KG1 (cell line): ENCODE measurements at regions not wholly inside any gene's neighbourhood (a gene's known extent, or its start where the extent isn't known, plus 50 kb on each side); places are given as distances from the start of the nearest gene placed in this dataset.
"Not testable (repeated sequence)": the region's sequence is repeated elsewhere in the genome, so short reads cannot be mapped to it uniquely, and the experiment has no call there.

ENCODE experiments used
- DNase-seq: peaks from one replicate; lab custom pipeline; 2025; lab: John Stamatoyannopoulos, UW

DNA sequence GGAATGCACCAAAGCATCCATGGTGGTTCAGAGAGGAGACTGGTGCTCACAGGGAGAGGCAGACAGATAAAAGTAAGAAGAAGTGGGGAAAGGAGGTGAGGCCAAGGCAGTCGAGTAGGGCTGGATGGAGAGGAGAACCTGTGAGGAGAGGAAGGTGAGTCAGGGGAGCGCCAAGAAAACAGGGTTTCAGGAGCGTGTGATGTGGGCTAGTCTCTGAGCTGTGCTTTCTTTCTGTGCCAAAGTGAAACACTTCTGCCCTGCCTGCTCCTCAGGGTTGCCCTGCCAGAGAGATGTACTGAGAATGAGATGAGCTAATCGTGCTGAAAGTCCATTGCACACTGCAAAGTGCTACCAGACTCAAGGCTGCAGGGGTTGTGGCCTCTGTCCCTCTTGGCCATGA is 310.7 kb upstream of the CCL2 start:
- no peak for DNase-seq

DNA sequence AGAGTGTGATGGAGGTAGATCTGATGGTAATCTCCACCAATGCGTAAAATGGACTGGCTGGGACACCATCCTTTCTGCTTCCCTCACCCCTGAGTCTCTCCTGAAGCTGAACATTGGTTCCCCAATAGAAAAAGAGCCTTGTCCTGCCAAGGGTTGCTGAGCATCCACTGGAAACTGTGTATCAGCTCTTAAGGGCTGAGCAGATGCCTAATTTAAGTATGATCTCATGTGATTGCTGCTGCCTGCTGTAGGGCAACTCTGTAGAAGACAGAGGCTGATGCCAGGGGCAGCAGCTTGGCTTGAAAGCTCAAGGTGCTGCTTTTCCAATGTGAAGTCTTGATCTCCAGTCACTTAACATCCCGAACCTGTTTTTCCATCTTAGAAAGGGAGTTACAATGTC is 310.3 kb upstream of the CCL2 start:
- DNase-seq: no peak

DNA sequence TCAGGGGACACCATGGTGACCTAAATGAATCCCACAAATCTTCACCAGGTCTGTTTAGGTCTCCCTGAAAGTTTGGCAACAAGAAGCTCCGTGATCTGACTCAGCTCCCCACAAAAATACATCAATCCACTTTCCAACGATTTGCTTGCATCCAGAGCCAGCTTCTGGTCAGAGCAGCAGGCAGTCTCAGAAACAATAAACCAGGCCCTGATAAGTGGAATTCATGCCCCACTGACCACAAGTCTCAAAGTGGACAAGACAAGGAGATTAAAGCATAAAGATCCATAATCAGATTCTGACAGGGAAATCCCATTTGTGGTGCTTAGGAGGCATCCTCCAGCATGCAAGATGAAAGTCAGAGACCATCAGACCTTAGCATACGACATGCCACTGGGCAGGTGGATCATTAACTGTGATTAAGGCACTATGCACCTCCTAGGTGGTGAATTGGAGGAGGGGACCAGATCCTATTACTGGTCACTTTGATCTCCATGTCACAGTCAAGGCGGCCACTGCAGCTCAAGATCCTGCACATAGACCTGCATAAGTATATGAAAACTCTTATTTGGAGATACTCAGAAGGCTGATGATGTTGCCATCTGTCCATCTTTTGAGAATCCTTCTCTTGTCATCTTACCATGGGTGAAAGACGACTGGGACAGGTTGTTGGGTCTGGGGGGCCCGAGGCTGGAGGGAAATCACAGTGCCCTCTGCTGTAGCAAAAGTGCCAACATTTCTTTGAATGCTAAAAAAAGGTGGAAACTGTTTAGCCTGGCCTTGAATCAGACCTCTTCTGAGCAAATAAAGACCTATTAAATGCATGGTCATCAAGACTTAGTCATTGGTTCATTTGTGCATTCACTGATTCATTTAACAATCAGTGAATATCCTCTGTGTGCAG is 309.2 kb upstream of the CCL2 start:
- no peak for DNase-seq

DNA sequence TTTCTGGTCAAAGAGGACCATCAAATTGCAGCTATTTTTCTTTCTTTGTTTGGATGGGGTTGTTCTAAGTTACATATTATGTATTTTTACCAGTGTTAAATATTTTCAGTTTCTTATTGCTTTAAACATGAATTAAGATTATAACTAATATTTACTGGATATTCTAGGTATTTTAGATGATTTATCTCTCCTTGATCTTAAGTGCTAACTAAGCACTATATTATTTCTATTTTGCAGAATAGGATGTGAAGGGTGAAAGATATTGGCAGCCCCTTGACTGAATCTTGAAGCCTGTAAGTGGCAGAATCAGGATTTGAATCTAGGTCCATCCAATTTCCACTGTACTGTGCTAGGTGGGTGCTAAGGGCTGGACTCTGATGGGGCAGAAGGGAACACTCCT is 307.3 kb upstream of the CCL2 start:
- no peak for DNase-seq

DNA sequence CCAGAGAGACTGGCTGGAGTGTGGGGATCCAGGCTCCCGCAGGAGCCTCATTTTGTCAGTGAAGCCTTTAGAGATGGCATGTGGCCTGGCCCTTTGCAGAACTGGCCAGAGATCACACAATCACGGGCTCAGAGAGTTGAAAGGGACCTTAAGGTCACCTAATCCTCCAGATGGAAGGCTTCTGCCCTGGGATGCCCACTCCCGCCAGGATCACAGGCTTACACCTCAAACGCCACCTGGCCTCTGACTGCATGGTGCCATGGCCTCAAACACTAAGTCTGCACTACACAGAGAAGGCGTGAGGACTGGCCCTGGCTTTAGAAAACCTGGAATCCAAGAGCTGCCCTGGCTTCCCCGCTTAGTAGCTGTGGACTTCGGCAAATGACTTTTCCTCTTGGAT is 306.8 kb upstream of the CCL2 start:
- no peak for DNase-seq

DNA sequence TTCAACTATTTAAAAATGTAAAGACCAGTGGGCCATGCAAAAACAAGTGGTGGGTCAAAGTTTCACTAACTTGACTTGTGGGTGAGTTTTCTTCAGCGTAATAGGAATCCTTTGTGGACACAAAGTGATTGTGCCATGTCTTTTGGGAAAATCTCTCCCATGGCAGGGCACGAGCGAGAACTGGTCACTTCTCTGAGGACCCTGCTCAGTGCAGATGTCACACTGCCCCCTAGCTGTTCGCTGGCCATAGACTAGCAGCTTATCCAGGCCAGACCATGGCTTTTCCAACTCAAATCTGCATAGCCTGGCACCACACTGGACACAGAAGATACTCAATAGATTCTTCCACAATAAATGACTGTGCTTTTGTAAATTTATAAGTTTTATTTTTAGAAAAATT is 306.0 kb upstream of the CCL2 start:
- DNase-seq: no peak

DNA sequence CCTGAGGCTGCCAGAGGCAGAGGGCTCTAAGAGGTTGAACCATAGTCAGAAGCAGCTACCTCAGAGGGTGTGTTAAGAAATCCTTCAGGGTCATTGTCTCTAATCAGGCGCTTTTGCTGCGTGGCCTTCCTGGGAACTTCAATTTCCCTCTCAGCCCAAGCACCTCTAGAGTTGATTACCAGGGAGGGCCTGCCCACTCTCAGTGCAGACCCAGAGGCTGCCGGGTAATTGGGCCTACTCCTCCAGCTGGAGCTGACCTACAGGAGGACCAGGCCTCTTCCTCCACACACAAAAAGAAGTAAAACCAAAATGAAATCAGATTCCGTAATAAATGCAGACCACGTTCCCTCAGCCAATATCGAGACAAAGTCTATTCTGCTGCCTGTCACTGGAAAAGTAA is 305.0 kb upstream of the CCL2 start:
- no peak for DNase-seq

DNA sequence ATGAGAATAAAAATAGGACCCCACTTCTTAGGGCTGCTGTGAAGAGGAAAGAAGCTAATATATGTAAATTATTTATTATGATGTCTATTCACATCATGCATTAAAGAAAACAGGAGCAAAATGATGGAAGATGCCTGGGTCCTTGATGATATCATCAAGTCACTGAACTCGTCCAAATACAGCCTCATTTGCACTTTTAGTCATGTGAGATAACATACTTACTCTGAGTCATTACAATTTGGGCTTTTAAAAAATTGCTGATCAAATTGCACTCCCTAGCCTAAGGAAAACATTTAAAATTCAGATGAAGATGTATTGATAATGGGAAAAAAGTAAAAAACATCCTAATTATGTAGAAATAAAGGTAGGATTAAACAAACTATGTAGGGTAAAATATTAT is 302.7 kb upstream of the CCL2 start:
- no peak for DNase-seq

DNA sequence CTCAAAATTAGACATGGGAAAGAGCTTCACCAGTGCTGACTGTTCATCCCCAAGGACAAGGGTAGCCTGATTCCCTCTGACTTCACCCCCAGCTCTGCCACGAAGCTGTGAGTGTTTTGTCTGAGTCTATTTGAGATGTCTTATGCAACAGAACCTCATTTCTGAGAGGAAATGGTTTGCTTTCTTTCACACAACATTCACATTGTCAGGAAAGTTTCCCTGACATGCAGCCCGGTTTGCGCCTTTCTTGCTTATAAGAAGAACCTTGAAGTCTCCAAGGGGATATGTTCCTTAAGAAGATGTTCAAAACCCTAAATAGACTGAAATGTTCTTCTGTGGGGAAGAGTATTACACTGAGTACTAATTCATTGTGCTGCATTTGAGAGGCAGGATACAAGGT is 300.5 kb upstream of the CCL2 start:
- no peak for DNase-seq

DNA sequence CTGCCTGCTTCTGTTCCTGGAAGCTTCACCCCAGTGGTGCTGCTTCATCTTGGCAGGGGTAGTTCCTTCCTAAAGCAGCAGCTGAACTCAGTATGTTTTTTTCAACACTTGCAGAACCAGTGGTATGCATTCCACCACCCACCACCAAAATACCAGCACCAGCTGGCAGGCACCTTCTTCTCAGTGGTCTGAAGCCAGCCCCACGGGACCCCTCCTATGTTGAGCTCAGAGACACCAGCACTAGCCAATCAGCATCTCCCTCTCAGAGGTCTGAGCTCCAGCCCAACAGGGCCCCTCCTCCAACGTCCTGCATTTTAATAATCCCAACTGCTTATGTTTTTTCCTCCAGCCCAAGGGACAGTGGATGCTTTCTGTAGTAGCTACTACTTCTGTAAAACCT is 299.6 kb upstream of the CCL2 start:
- DNase-seq: no peak

DNA sequence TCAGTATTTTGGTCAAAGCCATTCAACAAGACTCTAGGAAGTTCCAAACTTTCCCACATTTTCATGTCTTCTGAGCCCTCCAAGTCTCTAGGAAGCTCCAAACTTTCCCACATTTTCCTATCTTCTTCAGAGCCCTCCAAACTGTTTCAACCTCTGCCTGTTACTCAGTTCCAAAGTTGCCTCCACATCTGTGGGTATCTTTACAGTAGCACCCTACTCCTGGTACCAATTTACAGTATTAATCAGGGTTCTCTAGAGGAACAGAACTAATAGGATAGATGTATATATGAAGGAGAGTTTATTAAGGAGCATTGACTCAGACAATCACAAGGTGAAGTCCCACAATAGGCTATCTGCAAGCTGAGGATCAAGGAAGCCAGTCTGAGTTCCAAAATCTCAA is 296.0 kb upstream of the CCL2 start:
- not testable (repeated sequence) for DNase-seq

DNA sequence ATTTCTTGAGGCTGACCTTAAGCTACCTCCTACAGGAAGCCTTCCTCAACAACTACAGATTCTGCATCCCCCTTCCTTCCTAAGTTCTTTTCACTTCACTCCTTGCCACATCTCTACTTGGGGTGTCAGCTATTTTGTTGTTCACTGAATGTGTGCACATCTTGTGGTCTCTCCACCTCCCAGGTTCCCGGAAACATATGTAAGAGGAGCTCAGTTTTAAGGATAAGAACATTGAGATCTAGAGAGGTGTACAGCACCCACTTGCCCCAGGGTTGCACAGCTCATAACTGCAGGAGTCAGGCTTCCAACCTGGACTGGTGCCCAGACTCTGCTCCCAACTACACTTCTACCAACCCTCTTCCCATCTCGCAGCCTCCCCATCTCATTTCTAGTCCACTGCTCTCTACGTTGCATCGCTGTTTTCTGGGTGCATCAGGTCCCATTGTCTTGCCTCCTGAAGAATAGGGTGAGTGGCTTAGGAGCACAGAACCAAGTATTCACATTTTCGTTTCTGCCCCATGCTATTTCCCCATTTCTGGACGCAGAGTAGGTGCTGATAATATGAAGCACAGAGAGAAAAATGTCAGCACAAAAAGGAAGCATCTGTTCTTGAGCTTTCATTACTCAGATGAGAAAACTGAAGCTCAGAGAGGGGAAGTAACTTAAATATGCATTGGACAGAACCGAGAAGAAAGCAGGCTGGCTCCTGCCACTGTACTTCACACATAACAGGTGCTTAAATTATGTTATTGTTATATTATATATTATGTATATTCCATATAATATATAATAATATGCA is 292.0 kb upstream of the CCL2 start:
- peak; percentile 61 for DNase-seq

DNA sequence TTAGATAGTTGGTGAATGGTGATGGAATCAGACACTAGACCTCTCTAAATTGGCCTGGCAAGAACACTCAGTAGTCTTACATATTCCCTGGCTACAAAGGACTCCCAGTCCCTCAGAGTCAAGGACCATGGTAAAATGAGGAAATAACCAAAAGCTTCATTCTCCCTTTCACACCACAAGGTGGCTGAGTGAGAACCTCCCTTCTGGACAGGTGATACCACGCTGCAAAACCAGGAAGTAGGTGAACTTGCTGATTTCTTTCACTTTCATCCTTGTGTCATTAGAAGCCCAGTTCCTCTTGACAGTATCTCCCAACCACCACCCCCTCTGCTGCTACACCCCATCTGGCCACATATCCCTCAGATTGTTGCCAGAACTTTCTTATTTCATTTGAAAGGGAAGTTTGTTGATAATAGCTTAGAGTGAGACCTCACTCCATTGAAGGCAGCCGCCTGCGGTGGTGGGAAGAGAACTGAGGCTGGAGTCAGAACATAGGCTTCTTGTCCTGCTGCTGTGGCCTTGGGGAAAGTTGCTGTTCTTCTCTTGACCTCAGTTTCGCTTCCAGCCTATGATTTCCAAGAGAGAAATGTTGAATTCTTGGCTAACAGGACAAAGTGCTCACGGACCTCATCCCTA is 290.6 kb upstream of the CCL2 start:
- DNase-seq: peak; percentile 26

DNA sequence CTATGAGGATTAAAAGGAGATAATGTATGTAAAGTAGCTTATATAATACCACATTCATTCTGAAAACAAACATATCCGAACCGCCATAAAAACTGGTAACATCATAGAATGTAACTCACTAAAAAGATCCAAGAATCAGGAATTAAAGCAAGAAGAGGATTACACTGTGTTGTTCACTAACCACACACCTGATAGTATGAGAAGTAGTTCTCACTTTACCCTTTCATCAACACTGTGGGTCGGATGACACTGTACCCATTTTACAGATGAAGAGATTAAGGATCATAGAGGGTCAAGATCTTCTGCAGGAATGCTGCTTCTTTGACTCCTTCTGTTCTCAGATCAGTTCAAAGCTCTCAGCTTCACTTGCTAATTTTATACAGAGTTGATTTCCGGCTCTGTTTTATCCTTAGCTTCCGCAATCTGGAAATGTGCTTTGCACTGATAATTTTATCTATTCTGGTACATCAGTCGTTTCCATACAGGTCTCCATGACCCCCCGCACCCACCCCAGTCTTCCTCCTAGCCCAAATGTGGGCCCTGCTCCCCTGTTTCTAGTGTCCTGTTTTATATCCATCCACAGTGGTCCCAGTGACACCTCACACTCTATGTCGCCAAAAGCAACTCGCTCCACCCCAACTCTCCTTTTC is 288.6 kb upstream of the CCL2 start:
- DNase-seq: no peak

DNA sequence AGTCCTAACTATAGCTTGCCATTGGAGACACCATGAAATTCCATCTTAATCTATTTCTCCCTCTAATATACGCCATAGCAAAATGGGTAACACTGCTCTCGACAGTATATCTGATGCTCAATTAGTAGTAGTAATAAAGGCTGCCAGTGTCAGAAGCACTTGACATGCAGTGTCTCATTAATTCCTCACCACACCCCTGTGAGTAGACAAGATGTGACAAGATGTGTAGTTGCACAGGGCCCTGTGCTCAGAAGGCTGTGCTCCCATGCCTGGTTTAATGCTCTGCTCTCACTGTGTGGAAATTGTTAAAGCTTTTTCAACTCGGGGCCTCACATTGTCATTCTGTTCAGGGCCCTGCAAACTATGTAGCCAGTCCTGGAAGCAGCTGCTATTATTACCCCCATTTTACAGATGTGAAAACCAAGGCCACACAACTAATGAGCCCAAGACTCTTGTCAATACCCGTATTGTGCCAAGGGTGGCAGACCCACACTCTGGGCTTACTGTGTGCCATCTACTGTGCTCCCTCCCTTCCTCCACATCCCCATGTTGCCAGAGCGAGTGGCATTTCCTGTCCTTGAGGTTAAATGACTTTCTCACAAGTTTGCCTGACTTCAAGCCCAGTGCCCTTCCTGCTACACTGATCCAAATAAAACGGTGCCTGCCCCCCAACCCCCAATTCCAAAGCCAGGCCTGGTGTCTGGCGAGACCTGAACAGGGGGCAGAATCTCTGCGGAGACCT is 287.3 kb upstream of the CCL2 start:
- DNase-seq: no peak

DNA sequence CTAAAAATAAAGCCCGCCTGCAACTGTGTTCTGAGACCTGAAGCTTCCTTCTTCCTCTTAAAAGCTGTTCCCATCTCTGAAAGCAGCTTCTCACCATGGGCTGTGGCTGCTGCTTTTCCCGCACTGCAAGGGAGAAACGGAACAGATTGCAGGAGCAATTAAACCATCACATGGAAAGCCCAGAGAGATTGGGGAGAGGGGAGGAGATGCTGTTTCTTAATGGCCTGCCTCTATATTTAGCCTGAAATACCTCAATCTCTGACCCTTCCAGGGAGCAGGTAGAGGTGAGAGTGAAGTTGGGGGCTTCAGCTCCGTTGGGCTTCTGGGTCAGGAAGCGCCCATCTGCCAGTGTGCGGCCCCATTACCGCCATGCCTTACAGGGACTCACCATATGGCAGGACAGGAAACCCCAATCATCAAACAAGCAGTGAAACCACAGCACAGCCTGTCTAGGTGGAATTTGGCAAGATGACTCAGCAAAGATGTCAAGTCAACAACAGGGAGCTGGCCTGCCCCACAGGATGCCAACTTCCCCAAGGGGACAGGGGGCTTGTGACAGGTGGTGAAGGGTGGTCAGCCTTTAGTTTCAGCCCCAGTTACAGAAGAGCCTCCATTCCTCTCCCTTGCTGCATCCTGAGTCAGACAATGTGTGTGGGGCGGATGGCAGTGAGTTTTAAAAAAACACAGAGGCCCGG is 286.6 kb upstream of the CCL2 start:
- DNase-seq: peak; percentile 70

DNA sequence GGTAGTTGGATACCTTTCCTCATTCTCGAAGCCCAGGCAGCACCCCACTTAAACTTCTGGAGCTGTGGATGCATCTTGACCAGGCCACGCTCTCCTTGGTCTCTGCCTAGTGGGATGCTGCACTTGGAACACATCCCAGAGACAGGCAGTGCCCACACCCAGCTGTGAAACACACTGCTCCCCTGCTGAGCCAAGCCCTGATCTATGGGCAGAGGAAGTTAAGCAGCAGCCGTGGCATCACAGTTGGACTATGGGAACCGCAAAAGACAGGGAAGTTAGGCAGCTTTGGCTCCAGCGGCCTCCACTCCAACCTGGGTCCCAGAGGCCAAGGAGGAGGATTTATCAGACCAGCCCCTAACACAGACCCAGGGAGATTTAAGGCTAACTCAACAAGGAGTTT is 284.8 kb upstream of the CCL2 start:
- DNase-seq: no peak

DNA sequence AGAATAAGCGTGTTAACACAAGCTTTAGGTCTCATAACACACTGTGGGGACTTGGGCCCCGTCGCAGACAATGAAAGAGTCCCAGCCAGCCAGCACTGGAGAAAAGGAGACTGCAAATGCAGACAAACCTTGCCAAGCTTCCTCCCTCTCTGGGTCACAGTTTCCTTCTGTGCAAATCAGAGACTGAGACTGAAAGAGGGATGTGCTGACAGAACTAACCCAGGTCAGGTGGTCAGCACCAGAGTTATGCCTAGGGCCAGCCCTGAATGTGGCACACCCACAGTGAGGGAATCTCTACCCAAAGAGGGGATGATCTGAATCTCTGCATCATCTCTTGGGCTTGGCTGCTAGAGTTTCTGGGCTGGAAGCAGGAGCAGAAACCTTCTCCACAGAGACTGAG is 282.3 kb upstream of the CCL2 start:
- no peak for DNase-seq

DNA sequence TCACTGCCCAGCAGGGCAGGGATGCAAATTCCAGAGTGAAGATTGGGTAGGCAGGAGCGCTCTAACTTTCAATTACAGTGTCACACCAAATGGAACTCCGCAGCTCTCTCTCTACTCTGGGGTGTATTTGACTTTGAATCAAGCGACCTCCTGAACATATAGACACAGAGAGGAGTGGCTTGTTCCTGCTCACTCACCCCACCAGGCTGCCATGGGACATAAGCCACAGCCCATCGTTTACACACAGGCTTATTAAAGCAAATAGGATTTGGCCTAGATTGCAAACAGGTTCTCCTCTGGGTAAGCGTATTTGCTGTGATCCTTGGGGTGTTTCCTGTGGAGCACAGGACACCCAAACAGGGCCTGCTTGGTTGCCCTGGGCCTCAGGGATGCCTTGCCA is 281.6 kb upstream of the CCL2 start:
- no peak for DNase-seq

DNA sequence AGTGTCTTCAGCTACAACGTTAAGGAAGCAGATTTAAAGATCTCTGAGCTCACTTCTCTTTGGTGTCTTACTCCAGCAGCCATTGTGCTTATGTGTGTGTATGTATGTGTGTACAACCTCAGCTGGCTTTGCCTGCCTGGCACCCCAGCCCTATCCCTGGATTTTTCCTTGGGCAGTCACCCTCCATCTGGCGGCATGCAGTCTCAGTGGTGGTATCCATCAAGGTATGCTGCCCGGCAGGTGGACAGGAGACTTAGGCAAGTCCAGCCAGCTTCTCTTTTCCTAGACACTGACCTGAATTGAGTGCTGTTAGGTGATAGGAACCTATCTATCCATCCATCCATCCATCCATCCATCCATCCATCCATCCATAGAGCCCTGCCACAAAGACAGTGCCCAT is 280.8 kb upstream of the CCL2 start:
- no peak for DNase-seq

DNA sequence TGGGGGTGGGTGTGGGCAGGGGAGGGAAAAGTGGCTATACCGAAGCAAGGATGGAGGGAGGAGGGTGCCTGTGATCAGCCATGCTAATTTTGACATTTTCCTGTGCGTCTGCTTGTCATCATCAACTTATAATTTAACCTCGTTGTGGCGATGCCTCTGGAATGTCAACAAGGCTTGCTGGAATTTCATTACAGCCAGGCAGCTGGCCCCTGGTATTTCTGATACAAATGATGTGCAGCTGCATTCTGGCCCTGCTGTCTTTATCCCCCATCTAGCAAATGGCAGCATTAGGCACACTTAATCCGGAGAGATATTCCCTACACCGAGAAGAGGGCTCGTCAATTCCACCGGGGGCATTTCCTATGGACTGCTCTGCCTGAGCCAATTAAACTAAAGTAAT is 278.3 kb upstream of the CCL2 start:
- no peak for DNase-seq
